D341Med (cell line): ENCODE measurements at regions not wholly inside any gene's neighbourhood (a gene's known extent, or its start where the extent isn't known, plus 50 kb on each side); places are given as distances from the start of the nearest gene placed in this dataset.
"Not testable (repeated sequence)": the region's sequence is repeated elsewhere in the genome, so short reads cannot be mapped to it uniquely, and the experiment has no call there.

ENCODE experiments used
- DNase-seq: peaks from one replicate; pipeline ENCODE4 v3.0.0; 2012; ENCODE audit warnings: low spot score

DNA sequence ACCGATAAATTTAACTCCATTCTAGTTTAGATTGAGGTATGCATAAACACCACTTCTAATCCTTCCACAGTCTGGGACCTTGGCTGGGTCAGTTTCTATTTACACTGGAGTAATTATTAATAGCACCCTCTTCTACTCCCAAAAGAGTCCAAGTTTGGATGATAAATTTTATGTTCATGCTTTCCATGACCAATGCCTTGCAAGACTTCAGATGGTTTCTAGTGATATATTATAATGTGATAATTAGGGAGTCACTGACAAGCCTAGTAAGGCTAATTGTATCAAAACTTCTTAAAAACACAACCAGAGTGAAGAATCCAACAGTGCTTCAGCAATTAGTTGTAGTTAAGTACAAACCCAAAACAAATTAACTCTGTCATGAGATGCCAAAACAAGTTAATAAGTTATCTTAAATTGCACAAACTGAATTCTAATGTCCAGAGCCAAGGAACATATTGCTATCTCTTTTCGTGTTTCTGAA lies 489.6 kb downstream of the TTLL7 start:
- no peak for DNase-seq

DNA sequence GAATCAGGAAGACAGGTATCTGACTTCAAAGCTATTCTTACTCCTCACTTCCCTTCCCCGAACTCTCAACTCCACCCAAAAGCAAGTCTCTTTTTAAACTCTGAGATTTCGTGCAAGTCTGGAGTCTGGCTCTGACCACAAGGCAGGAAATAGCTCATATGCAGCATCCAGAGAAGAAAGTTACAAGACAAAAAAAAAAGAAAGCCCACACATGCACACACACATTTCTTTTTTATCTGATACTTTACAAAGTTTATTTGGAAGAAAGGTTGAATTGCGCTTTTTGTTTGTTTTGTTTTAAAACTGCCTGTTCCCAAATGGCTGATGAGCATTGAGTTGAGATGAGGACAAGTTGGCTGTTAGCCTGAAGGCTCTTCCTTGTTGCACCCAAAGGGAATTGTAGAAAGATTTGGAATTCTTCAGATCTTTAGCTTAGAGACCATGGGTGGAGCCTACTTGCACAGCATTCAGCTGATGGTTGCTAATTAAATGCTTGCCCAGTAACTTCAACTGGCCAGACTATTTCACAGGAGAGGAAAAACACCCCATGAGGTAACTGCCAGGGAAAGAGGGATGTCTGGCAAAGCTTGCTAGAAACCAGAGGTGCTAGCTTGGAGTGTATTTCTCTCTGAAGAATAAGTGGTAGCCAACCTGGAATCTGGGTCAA lies 490.3 kb downstream of the TTLL7 start:
- DNase-seq: no peak

DNA sequence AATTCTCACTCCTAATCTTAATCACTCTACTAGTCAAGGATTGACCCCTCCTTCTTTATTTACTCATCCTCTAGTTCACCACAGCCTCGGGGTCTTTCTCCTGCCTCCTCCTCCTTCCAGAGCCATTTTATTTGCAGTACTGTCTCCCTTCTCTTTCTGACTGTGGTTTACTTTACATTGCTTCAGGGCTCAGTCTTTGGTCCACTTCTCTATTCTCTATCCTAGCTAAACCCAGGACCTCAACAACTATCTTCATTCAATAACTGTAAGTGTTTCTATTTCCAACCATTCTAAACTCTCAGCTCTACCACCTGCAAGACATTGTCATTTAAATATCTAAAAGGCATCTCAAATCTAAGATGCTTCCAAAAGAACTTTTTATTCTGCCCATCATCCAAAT lies 493.8 kb downstream of the TTLL7 start:
- no peak for DNase-seq

DNA sequence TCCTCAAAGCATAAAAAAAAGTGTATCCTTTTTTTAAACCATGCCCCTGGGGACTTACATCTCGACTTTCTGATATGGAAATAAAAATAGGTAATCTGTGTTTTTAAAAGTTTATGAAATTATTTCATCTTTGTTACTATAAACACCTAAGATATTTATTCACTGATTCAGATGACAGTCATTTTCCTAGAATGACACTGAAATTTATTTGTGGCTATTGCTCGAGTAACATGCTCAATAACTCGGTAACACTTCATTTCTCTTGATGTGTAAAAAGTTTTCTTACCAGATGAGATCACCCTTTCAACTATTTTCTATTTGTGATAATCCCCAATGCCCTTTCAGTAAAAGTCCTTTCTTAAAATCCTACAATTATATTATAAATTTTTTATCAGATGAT lies 495.8 kb downstream of the TTLL7 start:
- no peak for DNase-seq

DNA sequence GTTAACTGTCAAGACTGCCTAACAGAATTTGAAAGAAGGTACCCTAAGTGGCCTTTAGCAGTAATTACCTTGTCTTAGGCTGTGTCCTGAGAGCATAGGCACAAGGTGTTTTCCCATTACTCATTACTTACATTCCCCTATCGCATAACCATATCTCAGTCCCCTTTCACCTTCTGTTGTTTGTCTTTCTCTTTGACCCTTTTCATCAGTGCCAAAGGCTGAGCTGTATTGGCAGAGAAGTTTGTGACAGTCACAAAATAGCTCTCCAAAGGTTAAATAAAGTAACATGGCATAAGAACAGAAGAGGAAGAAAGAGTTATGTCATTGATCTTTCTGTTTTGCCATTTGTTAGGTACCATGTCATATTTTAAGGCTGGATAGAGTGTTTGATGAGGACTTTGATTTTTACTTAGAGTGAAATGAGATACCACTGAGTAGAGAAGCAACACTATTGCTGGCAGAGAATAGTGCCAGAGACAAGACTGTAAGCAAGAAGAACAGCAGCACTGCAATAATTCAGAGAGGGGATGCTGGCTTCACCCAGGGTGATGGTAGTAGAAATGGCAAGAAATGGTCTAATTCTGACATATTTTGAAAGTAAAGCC lies 497.8 kb downstream of the TTLL7 start:
- DNase-seq: no peak

DNA sequence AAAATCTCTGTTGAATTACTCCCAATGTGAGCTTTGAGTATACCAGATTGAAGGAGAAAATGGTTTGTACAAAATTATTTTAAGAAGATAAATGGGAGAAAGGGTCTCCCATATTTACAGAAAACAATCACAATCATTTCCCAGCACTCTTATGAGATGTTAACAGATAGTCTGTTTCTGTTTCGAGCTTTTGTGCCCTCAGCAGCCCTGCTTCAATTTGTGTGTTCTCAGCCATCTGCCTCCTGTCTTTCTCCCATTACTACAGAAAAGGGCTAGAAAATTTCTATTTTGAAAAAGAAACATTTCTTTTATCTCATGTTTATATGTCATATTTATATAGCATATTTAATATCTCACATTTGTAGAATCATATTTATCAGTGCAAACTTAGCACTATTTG lies 498.4 kb downstream of the TTLL7 start:
- no peak for DNase-seq

DNA sequence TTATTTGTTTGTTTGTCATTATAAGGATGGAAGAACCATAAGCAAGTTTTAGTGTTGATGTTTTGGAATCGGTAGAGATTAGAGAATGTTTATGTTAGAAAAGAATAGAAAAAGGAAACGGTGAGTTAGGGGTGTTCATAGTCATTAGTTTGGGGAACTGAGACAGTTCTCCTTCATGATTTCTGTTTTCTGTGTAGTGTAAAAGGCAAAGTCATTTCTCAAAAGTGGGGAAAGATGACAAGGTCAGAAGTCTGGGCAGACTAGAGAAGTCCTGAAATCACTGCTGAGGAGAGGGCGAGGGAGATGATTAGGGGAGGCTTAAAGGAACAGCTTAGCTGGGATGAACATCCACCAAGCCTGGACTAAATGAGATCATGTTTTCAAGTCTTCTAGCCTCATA lies 498.9 kb downstream of the TTLL7 start:
- DNase-seq: no peak

DNA sequence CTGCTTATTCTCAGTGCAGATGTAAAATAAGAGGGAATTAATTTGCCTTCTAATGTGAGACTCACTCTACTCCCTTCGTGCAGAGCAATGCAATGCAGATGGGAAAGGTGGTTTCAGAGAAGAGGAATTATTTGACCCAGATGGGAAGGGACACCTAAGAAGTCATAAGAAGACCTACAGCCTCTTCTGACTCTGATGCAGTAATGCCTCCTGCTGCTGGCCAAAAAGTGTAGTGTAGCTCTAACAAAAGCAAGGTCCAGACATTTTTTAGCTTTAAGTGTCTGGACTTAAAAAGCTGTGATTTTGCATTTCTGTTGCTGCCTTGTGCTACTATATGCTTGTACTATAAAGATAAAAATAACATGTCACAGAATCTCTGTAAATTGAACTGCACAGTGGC lies 501.4 kb downstream of the TTLL7 start:
- DNase-seq: no peak

DNA sequence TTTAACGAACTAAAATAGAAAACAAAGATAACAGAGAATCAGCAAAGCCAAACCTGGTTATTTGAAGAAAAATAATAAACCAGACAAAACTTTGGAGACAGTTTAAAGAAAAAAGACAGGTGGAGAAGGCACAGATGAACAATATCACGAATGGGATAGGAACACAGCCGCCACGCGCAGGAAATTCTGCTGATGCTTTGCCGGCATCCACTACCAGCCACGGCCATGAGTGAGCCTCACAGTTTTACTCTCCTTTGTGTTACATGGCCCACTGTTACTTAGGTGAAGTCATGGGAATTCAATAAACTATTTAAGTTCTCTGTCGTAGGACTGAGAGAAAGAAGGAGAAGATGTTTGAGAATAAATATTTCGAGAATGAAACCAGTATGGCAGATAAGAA lies 503.4 kb downstream of the TTLL7 start:
- DNase-seq: no peak

DNA sequence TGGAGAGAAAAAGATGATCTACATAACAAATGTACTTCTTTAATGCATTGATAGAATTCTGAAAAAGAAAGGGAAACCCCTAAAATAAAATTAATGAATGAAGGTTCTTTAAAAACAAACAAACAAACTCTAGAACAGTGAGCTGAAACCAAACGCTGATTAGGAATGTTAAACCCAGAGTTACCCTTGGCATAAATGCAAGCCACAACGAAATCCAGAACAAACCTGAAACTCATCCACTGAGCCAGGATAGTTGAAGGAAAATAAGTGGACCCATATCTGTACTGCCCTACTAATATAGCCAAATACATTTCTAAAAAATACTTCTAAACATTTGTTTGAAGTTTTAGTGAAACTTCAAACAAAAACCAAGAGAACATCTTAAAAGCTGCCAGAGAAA lies 505.3 kb downstream of the TTLL7 start:
- no peak for DNase-seq

DNA sequence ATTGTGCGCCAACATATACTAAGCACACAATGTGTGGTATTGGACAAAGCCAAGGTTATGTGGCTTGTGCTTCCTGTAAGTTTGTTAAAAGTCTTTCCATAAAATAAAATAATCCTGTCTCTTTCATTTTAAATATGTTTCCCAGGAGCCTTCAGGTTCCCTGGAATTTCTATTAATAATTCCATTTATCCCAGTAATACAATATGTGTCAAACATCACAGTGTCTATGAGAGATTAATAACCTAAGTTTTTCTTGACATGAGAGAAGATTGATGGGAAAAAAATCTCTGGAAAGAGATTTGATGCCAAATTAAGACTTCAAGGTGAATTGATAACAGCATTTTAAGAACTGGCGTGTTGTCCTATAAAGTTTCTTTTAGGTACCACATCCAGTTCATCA lies 507.0 kb downstream of the TTLL7 start:
- no peak for DNase-seq

DNA sequence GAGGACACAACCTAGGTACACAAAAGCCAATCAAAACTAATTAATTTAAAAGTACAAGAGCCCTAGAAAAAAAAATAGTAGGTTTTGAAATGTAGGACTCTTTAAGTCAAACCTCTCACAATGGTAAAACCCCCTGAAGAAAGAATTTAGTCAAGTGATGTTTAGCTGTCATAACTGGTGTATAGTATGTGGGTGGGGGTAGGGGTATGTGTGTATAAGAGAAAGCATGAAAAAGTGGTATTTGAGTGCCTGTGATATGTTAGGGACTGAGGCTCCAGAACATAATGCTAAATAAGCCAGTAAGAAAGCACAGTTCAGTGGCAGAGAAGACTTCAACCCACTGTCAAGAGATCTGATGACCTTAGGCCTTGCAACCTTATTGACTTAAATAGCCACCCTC lies 507.9 kb downstream of the TTLL7 start:
- no peak for DNase-seq

DNA sequence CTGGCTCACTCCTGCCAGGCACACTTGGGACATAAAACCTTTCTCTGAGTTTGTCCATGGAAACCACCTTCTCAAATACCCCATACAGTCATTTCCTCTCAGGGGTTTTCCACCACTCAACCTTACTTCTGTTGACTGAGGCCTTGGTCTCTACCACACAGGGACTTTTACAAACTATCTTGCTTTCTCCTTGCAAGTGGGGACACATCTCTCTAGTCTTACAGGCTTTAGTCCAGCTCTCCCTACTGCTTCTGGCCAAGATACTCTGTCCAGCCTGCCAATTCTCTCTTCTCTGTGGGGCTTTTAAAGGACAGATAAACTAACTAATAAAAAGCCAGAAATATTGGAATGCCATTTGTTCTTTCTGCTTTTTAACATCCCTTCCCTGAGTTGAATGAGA lies 510.8 kb downstream of the TTLL7 start:
- not testable (repeated sequence) for DNase-seq

DNA sequence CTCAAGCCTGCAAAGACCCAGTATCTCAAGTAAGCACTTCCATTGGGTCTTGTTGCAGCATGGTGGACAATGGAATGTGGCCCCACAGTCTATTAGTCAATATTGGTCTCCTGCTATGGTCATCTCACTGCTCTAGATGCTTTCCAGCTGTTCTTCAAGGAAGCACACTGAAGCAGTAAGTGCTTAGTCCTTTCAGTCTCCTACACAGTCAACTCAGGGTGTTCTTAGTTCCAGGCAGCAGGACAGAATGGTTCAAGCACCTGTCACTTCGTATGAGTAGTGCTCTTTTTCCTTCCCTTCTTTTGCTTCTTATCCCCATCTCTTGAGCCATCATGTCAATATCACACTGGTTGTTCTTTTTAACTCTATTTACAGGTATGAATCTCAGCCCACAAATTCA lies 511.5 kb downstream of the TTLL7 start:
- DNase-seq: not testable (repeated sequence)

DNA sequence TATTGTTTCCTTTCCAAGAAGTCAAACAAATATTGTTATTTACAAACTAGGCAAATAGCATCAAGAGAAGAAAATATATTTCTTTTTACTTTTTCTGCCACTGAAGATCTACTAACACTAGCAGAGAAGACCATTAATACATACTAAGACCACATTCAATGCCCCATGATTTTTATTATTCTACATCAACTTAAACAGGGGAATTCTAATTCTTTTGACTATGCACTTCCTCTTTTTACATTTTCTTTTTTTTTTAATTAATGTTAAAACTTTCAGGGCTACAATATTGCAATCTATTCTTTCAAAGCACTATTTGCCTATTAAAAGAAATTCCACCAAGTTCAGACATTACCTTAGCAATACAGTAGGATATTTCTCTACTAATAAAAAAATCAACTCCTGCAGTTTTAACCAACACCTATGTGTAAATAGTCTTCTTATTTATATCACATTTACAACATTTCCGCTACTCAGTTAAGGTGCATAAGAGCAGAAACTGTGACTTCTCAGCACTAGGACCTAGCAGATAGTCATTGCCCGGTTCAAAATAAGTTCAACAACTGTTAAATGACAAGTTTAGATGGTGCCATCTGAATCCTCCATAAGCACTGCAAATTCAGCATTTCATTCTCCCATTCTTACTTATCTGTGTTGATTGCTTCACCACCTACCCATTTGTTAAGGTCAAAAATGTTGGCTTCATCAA lies 513.5 kb downstream of the TTLL7 start:
- not testable (repeated sequence) for DNase-seq

DNA sequence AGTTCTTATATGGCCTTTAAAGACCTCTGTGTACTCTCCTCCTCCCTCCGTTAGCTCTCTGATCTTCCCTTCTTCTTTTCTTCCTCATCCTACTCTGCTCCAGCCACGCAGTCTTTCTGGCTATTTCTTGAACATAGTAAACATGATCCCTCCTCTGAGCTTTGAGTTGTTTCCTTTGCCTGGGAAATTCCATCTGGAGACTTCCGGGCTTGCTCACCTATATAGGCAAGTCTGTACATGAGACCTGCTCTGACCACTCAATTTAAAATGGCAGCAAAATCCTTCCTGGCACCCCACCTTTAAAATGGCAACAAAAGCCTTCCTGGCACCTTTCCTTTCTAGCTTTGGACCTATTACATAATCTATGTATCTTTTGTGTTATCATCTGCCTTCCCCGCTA lies 517.6 kb downstream of the TTLL7 start:
- DNase-seq: not testable (repeated sequence)

DNA sequence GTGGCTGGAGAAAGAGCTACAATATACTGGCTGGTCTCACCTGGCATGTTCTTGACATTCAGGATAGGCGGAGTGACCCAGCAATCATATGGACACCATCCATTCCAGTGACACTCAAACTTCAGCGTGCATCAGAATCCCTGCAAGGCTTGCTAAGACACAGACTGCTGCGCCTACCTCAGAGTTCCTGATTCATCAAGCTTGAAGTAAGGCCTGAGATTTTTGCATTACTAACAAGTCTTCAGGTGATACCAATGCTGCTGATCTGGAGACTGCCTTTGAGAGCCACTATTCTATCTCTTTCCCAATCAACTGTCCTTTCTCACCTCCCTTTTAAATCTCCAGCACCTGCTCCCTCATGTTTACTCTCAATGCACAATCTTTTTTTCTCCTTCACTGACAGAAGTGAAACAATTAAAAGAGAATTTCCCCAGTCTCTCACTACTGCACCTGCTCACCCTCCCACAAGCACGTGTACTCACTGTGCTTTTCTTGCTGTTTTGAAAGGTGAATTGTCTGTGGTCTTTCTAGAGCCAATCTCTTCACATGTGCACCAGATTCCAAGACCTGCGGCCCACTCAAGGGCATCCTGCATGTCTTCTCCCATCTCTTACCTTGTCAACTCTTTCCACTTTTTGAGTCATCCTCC lies 519.2 kb downstream of the TTLL7 start:
- not testable (repeated sequence) for DNase-seq

DNA sequence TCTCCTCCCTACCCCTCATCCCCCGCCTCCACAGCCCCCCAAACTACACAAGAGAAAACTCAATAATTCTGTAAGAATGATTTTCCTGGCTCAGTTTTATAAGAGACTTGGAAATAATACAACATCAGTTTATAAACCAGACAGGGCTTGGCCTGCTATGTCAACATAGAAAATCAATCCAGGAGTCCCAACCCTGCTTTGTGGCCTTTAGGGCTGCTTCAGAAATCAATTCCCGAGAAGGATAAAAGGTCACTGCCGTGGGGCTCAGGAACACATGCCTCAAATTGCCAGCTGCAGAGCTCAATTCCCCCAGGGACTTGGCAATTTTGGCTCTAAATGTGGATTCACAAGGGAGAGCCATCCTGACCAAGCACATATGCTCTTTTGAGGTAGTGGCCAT lies 520.8 kb downstream of the TTLL7 start:
- not testable (repeated sequence) for DNase-seq

DNA sequence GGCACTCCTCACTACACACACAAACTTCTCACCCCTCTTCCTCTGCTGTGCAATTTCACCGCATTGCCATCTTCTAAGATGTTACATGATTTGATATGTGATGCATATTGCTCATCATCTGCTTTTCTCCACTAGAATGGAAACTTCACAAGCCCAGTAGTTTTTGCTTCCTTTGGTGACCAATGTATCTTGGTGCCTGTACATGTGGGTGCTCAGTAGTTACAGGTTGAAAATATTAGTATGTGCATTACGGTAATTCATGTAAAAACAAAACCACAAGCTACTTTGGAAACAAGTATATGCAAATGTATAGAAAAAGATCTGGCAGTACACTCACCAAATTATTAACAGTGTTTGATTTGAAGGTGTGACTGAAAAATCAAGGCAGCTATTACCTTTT lies 522.4 kb downstream of the TTLL7 start:
- DNase-seq: not testable (repeated sequence)

DNA sequence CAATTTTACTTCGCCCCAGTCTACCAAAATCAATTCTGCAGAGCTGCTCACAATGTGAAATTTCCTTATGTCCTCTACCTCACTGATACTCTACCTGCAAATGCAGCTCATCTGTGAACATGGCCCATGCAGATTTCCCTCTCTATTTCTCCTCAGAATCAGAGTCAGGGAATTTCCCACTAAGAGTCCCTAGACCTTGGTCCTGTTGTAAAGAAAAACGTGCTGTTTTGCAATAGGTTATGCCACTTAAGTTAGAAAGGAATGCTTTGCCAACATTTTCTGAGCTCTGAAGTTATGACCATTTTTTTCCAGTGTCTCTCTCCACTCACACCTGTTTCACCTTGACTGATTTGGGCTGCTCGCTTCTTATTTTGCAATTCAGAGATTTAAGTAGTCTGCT lies 524.0 kb downstream of the TTLL7 start:
- not testable (repeated sequence) for DNase-seq

DNA sequence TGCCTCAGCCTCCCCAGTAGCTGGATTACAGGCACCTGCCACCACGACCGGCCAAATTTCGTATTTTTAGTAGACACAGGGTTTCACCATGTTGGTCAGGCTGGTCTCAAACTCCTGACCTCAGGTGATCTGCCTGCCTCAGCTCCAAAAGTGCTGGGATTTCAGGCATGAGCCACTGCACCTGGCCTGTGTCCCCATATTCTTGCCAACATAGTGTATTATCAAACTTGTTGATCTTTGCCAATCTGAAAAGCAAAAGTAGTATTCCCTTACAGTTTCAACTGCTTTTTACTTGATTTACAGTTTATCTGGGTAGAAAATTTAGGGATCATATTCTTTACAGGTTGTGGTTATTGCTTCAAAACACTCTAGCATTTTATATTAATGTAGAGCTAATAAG lies 524.9 kb downstream of the TTLL7 start:
- not testable (repeated sequence) for DNase-seq

DNA sequence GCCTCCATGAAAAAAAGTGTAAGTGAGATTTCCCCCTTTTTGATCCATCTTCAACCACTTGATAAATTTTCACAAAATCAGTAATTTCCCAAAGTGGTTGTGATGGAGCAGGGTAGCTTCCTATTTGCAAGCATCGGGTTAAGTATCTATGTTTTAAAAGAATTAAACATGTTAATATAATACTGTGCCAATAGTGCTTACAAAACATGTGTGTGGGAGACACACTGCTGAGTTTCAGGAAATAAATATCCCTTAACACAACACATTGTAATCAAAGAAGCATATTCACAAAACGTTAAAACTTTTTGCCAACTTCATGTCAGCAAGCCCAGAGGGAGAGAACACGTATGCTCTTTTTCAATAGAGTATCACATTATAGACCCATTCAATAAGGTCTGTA lies 526.9 kb downstream of the TTLL7 start:
- DNase-seq: not testable (repeated sequence)

DNA sequence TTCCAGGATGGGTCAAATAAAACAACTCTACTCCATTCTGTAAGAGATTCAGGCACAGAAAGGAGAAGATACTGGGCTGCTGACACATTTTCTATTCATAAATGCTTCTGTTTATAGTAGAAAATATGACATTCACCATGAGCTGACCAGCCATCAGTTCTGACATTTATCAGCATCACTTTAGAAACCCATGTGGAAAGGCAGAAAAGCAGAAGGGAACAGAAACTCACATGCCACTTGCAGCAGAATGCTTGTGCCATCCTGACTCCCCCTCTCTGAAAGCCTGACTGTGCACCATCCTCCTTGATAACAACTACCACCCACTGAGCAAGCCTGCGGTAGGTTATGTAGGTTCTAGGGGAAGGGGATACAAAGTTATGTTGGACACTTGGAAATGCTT lies 527.7 kb downstream of the TTLL7 start:
- DNase-seq: not testable (repeated sequence)
